Fibroblast of the aortic adventitia (primary cell): ENCODE measurements at regions not wholly inside any gene's neighbourhood (a gene's known extent, or its start where the extent isn't known, plus 50 kb on each side); places are given as distances from the start of the nearest gene placed in this dataset.
"Not testable (repeated sequence)": the region's sequence is repeated elsewhere in the genome, so short reads cannot be mapped to it uniquely, and the experiment has no call there.

ENCODE experiments used
- DNase-seq: peaks from one replicate; pipeline ENCODE4 v3.0.0-alpha.2; 2010; ENCODE audit warnings: low read depth
- H3K4me3 ChIP-seq: 2 replicates; pipeline ENCODE4 v1.5.1; 2011; ENCODE audit warnings: low read depth, mild to moderate bottlenecking, control low read depth, low read length, moderate library complexity
- TF ChIP-seq, protein P1 (sequence below): IDR thresholded peaks from 2 replicates; pipeline ENCODE4 v1.5.1; 2011; ENCODE audit warnings: mild to moderate bottlenecking, low read length, control low read depth, inconsistent platforms; ENCODE audit not compliant: insufficient read depth

DNA sequence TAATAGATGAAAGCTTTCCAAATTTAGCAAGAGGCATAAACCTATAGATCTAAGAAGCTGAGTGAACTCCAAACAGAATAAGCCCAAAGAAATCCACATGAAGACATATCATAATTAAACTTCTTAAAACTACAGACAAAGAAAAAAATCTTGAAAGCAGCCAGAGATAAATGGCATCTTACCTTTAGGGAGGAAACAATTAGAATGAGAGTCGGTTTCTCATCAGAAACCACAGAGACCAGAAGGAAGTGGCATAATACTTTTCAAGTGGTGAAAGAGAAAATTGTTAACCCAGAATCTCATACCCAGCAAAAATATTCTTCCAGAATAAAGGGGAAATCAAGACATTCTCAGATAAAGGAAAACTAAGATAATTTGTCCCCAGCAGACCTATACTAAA lies 98.9 kb upstream of the NANOS1 start:
- TF ChIP-seq, protein P1, sequence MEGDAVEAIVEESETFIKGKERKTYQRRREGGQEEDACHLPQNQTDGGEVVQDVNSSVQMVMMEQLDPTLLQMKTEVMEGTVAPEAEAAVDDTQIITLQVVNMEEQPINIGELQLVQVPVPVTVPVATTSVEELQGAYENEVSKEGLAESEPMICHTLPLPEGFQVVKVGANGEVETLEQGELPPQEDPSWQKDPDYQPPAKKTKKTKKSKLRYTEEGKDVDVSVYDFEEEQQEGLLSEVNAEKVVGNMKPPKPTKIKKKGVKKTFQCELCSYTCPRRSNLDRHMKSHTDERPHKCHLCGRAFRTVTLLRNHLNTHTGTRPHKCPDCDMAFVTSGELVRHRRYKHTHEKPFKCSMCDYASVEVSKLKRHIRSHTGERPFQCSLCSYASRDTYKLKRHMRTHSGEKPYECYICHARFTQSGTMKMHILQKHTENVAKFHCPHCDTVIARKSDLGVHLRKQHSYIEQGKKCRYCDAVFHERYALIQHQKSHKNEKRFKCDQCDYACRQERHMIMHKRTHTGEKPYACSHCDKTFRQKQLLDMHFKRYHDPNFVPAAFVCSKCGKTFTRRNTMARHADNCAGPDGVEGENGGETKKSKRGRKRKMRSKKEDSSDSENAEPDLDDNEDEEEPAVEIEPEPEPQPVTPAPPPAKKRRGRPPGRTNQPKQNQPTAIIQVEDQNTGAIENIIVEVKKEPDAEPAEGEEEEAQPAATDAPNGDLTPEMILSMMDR, result no peak
- no peak overlapping the region for H3K4me3 ChIP-seq
- no peak for DNase-seq

DNA sequence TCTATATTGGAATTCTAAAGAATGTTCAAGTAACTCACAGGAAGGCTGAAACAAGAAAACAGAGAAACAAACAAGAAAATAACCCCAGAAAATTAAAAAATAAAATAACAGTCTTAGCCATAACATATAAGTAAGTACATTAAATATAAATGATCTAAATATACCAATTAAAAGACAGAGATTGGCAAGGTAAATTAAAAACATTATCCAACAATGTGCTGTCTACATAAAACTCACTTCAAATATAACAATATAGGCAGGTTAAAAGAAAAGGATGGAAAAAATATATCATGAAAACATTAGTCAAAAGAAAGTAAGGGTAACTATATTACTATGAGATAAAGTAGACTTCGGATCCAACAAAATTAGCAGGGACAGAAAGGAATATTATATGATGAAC lies 98.1 kb upstream of the NANOS1 start:
- no peak for DNase-seq
- TF ChIP-seq, protein P1, result no peak
- H3K4me3 ChIP-seq, result no peak overlapping the region

DNA sequence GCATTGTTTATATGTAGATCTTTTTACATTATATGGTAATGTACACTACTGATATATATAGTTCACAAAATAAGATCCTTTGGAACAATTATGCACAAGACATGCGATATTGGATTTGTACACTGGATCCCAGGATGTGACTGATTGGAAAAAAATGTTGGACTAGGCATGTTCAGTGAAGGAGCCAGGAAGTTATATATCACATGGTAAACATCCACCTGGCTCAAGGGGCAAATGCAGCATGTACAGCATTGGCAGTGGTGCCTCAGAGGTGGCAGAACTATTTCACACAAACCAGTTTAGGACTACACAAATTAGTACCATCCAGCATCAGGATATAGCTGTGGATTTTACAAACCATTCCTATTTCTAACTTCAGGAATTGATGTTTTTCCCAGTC lies 97.4 kb upstream of the NANOS1 start:
- not testable (repeated sequence) for H3K4me3 ChIP-seq, DNase-seq

DNA sequence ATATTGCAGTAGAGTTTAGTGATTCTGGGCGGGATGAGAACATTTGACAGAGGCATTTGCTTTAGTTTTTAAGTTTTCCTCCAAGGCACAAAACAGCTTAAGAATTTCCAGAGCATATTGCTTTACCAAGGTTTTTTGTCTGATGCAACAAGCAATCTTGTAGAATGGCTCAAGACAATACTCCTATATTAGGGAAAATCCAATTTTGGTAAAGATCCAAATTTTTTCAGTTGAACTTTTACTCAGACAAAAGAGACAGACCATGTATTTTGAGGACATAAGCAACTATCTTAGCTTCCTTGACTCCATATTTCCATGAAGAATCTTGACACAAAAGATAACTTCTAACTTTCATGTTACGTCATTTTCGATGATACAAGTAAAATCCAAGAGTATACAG lies 92.3 kb upstream of the NANOS1 start:
- TF ChIP-seq, protein P1, result no peak
- no peak overlapping the region for H3K4me3 ChIP-seq
- DNase-seq, result no peak

DNA sequence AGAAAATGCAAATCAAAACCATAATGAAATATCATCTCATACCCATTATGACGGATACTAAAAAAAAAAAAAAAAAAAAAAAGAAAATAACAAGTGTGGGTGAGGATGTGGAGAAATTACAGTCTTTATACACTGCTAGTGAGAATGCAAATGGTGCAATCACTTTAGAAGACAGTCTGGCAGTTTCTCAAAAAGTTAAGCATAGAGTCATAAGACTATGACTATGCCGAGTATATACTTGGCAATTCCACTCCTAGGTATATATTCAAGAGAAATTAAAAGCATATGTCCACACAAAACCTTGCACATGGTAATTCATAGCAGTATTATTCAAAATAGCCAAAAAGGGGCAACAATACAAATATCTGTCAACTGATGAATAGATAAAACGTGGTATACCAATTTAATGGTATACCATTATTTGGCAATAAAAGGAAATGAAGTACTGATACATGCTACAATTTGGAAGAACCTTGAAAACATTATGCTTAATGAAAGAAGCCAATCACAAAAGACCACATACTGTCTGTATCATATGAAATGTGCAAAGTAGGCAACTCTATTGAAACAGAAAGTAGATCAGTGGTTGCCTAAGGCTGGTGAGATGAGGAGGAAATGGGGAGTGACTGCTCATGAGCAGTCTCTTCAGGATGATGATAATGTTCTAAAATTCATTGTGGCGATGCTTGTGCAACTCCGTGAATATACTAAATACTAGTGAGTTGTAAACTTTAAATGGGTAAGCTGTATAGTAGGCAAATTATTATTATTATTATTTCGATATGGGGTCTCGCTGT lies 90.1 kb upstream of the NANOS1 start:
- TF ChIP-seq, protein P1, result no peak
- H3K4me3 ChIP-seq, result no peak overlapping the region
- DNase-seq, result peak; percentile 71

DNA sequence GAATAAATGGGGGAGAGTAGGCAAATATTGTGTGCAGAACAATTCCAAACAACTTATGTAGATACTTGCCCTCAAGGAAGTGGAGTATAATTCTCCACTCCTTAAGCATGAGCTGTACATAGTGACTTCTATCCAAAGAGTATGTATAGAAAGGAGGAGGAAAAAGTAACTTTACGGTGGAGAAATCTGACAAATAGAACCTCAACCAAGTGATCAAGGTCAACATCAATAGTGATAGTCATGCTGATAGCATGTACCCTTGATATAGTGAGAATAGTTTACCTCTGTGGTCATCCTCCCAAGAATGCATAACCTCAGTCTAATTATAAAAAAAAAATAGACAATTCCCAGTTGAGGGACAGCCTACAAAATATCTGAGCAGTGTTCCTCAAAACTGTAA lies 89.1 kb upstream of the NANOS1 start:
- TF ChIP-seq, protein P1, result no peak
- DNase-seq, result no peak
- no peak overlapping the region for H3K4me3 ChIP-seq

DNA sequence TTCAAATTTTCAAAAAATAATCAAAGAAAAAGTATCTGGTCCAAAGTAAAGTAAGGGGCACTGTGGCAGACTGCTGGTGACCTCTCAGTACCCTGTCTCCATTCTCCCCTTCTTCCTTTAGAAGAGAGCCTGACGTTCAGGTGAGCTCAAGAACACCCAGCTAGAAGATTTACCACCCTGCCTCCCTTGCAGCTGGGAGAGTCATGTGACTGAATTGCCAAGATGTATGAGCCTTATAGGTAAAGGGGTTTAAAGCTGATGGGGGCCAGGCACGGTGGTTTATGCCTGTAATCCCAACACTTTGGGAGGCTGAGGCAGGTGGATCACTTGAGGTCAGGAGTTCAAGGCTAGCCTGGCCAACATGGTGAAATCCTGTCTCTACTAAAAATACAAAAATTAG lies 86.3 kb upstream of the NANOS1 start:
- TF ChIP-seq, protein P1, result no peak
- H3K4me3 ChIP-seq, result no peak overlapping the region
- no peak for DNase-seq
